ENCODE measurements at regions not wholly inside any gene's neighbourhood (a gene's known extent, or its start where the extent isn't known, plus 50 kb on each side); places are given as distances from the start of the nearest gene placed in this dataset.

- TF ChIP-seq ATF3 (IDR thresholded peaks at IDR 0.05) (no peak), CTCF (IDR thresholded peaks at IDR 0.05; ENCODE audit: low read depth, low read length, missing input control) (no peak), REST (IDR thresholded peaks at IDR 0.05) (no peak), RAD21 (IDR thresholded peaks at IDR 0.05) (no peak), SP1 (IDR thresholded peaks at IDR 0.05) (no peak), EGR1 (IDR thresholded peaks at IDR 0.05; ENCODE audit: low read depth in 2 of 2) (no peak), MAX (IDR thresholded peaks at IDR 0.05) (no peak), YY1 (IDR thresholded peaks at IDR 0.05) (no peak), JUND (IDR thresholded peaks at IDR 0.05) (no peak), RXRA (IDR thresholded peaks at IDR 0.05) (no peak), ZBTB33 (IDR thresholded peaks at IDR 0.05) (no peak), TAF1 (conservative IDR thresholded peaks at IDR 0.05) (no peak), HNF4A (conservative IDR thresholded peaks at IDR 0.05) (no peak), NR2F2 (IDR thresholded peaks at IDR 0.05) (no peak)
Measured at GRCh38 chrX:92351511-92351910, 572.3 kb downstream of the PCDH11X start.

Data from liver (tissue), 3 donors.